ENCODE measurements at regions not wholly inside any gene's neighbourhood (a gene's known extent, or its start where the extent isn't known, plus 50 kb on each side); places are given as distances from the start of the nearest gene placed in this dataset.

DNA sequence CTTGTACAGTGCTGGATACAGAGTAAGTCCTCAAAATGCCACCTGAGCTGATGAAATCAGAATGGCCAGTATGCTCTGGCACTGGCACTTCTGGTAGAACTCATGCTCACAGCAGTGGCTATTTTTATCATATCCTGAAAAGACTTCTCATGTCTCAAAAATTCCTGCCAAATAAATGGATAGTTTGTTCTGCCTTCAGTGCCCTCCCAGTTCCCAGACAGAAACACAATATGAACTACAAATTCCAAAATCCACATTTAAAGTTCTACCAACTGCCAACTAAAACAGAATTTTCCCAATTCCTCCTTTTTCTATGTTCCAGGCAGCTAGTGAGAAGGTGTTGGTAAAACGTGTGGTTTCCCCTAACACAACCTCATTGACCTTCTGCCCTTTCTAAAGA lies 51.4 kb upstream of the RGS1 start:
- peak; percentile 13 for DNase-seq (ENCODE audit: low read depth)
